ENCODE measurements at regions not wholly inside any gene's neighbourhood (a gene's known extent, or its start where the extent isn't known, plus 50 kb on each side); places are given as distances from the start of the nearest gene placed in this dataset.

DNA sequence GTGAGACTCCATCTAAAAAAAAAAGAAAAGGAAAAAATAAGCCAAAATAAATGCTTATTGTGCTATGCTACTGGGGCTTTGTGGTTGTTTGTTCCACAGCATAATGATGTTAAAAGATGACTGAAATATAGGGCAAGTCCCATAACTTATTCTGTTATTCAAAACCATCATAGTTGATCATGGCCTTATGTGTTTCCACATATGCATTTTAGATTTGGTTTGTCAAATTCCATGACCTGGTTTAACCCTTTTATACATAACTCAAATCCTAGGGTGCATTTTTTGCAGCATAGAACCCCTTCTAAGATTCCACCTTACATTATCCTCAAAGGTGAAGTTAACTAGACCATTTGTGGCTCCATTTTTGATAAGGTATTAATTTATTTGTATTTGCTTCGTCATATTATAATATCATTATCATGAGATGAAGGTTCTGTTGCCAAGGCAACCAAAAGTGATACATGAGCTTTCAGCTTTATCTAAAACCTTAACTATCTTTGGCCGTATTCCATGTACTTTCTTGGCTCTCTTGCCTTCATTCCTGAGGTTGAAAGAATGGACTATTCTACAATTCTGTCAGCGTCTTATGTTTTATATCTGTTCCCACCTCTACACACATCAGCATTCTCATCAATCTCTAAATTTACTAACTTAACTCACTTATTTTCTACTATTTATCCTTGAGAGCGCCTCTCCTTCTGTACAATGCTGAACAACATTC is 138.7 kb upstream of the DYRK2 start:
- TF ChIP-seq ZFX (IDR thresholded peaks at IDR 0.05; ENCODE audit: borderline replicate concordance) = no peak
- TF ChIP-seq, protein P1, sequence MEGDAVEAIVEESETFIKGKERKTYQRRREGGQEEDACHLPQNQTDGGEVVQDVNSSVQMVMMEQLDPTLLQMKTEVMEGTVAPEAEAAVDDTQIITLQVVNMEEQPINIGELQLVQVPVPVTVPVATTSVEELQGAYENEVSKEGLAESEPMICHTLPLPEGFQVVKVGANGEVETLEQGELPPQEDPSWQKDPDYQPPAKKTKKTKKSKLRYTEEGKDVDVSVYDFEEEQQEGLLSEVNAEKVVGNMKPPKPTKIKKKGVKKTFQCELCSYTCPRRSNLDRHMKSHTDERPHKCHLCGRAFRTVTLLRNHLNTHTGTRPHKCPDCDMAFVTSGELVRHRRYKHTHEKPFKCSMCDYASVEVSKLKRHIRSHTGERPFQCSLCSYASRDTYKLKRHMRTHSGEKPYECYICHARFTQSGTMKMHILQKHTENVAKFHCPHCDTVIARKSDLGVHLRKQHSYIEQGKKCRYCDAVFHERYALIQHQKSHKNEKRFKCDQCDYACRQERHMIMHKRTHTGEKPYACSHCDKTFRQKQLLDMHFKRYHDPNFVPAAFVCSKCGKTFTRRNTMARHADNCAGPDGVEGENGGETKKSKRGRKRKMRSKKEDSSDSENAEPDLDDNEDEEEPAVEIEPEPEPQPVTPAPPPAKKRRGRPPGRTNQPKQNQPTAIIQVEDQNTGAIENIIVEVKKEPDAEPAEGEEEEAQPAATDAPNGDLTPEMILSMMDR (IDR thresholded peaks at IDR 0.05) = no peak

DNA sequence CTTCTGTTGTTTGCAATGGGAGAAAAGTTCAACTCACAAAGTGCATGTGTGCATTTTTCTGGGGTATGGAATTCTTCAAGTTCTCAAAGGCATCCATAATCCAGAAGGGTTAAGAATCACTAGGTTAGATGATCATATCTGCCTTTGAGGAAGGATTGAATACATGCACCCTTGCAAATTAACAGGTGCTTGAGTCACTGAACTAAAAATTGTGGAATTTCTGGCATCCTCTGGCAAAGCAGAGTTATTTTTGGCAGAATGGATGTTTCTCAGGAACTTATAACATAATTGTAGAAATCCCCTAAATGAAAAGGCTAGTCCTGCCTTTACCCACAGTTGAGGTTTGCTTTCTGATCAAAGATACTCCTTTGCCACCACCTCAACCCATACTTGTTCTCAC is 136.5 kb upstream of the DYRK2 start:
- no peak overlapping the region for H3K27ac ChIP-seq
- TF ChIP-seq, protein P1 (IDR thresholded peaks at IDR 0.05) = no peak
- TF ChIP-seq ZFX (IDR thresholded peaks at IDR 0.05; ENCODE audit: borderline replicate concordance) = no peak

More for the DNA sequence above, 138.7 kb upstream of the DYRK2 start:
- no peak overlapping the region for H3K27ac ChIP-seq

DNA sequence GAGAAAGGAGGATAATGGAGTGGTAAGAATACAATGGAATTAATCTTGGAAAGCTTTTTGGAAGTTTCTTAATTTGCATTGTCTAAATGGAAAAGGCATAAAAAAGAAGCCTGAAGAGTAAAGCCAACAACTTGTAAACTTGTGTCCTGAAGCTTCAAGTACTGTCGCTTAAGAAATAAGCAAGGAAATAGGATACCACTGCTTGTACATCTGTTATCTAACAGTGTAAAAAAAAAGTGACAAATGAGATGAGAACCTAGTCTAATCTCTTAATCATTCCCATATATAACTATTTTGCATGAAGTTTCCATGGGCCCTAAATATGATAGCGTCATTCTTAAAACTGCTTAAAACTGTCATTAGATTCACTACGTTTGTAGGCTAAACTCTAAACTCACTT is 134.0 kb upstream of the DYRK2 start:
- H3K27ac ChIP-seq = no peak overlapping the region
- TF ChIP-seq, protein P1 (IDR thresholded peaks at IDR 0.05) = no peak
- no peak for TF ChIP-seq ZFX (IDR thresholded peaks at IDR 0.05; ENCODE audit: borderline replicate concordance)

DNA sequence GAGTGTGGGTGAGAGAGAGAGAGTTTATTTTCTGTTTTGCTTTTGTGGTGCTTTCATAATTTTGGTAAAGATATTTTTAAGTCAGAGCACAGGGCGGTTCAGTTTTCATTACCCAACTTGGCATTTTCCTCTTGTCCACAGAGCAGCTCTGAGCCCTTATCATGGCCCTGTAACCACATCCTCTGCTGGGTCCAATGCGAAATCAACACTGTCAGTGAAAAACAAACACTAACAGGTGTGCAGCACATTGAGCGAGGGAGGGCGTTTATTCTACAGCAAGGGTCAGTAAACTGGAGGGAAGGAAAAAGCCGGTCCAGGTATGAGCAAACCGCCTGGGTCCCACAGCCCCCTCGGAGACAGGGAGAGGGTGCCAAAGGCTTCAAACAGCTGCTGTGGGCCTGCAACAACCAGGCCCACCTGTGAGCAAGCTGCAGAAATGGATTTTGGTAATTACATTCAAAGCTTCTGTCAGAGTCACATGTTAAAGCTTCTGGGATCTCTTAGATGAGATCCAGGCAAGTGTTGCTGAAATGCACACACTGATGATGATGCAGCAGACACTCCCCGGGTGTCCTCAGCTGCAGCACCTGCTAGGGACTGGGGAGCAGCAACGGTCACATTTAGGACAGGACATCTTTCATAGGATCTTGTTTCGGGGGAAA is 132.7 kb upstream of the DYRK2 start:
- no peak for TF ChIP-seq ZFX (IDR thresholded peaks at IDR 0.05; ENCODE audit: borderline replicate concordance)
- TF ChIP-seq, protein P1 (IDR thresholded peaks at IDR 0.05) = no peak
- no peak overlapping the region for H3K27ac ChIP-seq

DNA sequence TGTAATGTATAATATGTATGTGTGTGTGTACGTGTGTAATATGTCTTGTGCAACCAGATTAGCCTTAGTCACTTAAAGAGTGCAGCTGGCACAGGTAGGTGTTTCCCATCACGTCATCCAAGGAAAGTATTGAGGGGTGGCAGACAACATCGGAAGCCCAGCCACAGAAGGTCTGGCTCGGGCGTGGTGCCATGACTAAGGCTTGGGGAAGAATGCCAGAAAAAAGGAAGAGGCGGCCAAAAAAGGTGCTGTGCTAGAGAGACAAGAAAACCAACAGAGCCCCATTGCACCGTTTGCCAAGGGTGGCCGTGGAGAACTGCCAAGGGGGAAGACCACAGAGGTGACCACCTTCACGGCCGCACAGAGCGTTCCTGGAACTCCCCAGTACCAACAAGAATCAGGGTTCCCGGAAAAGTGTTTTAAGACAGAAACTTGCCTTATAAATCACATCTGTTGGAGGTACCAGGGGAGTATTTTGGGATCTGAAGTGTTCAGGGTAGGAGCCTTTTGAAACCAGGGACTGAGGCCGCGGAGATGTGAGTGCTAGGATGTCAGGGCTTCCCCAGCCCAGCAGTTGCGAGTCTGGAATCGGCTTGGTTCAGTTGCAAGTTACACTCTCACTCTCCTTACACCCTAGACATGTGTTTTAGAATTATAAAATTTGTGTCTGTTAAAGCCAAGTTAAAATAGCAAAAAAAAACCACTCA is 131.2 kb upstream of the DYRK2 start:
- H3K27ac ChIP-seq = no peak overlapping the region
- no peak for TF ChIP-seq ZFX (IDR thresholded peaks at IDR 0.05; ENCODE audit: borderline replicate concordance)
- TF ChIP-seq, protein P1 (IDR thresholded peaks at IDR 0.05) = no peak

DNA sequence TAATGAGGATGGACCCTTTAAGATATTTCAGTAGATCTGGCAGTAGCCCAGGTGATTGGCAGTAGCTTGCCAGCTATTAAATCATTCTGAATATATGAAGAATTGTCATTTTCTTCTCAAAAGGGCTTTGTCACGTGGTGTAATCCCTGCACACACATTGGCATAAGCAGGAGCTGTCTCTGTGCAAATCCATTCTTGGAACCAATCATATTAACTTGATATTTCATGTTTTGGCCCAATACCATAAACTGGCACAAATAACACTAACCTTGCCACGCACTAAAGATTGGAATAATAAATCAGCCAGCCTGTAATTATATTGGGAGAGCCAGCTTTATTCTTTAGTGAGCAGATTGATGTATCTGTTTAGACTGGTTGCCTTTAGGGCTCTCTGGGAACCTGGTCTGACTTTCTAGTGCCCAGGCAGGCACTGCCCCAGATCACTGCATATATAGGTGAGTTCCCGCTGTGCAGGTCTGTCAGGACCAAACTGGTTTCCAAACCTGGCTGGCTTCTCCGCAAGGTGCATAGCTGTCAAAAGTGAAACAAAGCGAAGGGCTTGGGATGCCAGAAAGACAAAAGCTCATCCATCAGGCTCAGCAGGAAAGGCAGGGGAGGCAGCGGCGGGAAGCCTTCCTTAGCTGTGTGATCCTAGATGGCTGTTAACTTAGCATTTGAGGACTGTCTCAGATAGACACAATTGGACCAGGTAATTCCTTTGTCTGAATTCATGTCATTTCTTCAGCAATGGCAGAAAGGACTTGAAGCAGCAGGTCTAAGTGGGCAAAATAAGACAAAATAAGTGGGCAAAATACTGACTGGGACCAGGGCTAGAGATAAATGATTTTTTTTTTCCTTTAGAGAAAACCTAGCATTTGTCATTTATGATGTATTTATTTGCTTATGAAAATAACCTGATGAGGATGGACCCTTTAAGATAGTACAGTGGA is 128.8 kb upstream of the DYRK2 start:
- TF ChIP-seq, protein P1 (IDR thresholded peaks at IDR 0.05) = no peak
- no peak for TF ChIP-seq ZFX (IDR thresholded peaks at IDR 0.05; ENCODE audit: borderline replicate concordance)
- H3K27ac ChIP-seq = no peak overlapping the region

Measured in 22Rv1 (cell line).